GM12874 (cell line): ENCODE measurements at regions not wholly inside any gene's neighbourhood (a gene's known extent, or its start where the extent isn't known, plus 50 kb on each side); places are given as distances from the start of the nearest gene placed in this dataset.

Source experiments
- CTCF ChIP-seq: IDR thresholded peaks from 2 replicates; pipeline ENCODE4 v1.5.1; 2011; ENCODE audit warnings: low read depth, mild to moderate bottlenecking, control low read depth, low read length, moderate library complexity; ENCODE audit not compliant: insufficient read depth

GRCh38 chr7:113986216-113986615, 67.4 kb upstream of the PPP1R3A start:
- no peak for TF ChIP-seq CTCF

- TF ChIP-seq CTCF = no peak
These were observed 57.7 kb upstream of the PPP1R3A start for GRCh38 chr7:113976508-113976907.

- TF ChIP-seq CTCF = no peak
These were observed 49.9 kb upstream of the PPP1R3A start for GRCh38 chr7:113968713-113969112.
